Endodermal cell (in vitro differentiated cells): ENCODE measurements at regions not wholly inside any gene's neighbourhood (a gene's known extent, or its start where the extent isn't known, plus 50 kb on each side); places are given as distances from the start of the nearest gene placed in this dataset.

Experiments used
- DNase-seq: peaks from one replicate; pipeline ENCODE4 v3.0.0-alpha.2; 2017
- H3K27ac ChIP-seq: 2 replicates; pipeline ENCODE4 v1.5.1; 2013; ENCODE audit warnings: mild to moderate bottlenecking, low read depth, low read length, moderate library complexity
- H3K27me3 ChIP-seq: 2 replicates; pipeline ENCODE4 v1.6.1; 2013; ENCODE audit warnings: mild to moderate bottlenecking, low read length, moderate library complexity; ENCODE audit not compliant: insufficient read depth, control insufficient read depth, poor library complexity, severe bottlenecking
- H3K36me3 ChIP-seq: 2 replicates; pipeline ENCODE4 v1.7.0; 2013; ENCODE audit warnings: mild to moderate bottlenecking, low read length, moderate library complexity; ENCODE audit not compliant: control insufficient read depth, insufficient read depth
- H3K4me1 ChIP-seq: one replicate; pipeline ENCODE4 v1.7.0; 2013; ENCODE audit warnings: low read length; ENCODE audit not compliant: control insufficient read depth, insufficient read depth
- H3K4me3 ChIP-seq: 2 replicates; pipeline ENCODE4 v1.5.1; 2013; ENCODE audit warnings: mild to moderate bottlenecking, low read length, moderate library complexity
- H3K9ac ChIP-seq: 2 replicates; pipeline ENCODE4 v1.6.1; 2013; ENCODE audit warnings: mild to moderate bottlenecking, low read length, moderate library complexity; ENCODE audit not compliant: poor library complexity, severe bottlenecking; ENCODE audit errors: extremely low read depth
- H3K9me3 ChIP-seq: 2 replicates; pipeline ENCODE4 v1.6.1; 2013; ENCODE audit warnings: mild to moderate bottlenecking, low read length, moderate library complexity; ENCODE audit not compliant: control insufficient read depth
- H3K27ac Mint-ChIP-seq: 2 replicates; pipeline ENCODE4 v1.8.0; 2020; ENCODE audit warnings: mixed read lengths
- H3K27me3 Mint-ChIP-seq: 2 replicates; pipeline ENCODE4 v1.8.0; 2021; ENCODE audit warnings: mild to moderate bottlenecking, mixed read lengths; ENCODE audit not compliant: insufficient read depth
- H3K36me3 Mint-ChIP-seq: 2 replicates; pipeline ENCODE4 v1.8.0; 2020; ENCODE audit warnings: low read depth, mixed read lengths
- H3K4me1 Mint-ChIP-seq: 2 replicates; pipeline ENCODE4 v1.8.0; 2020; ENCODE audit warnings: mixed read lengths
- H3K4me3 Mint-ChIP-seq: 2 replicates; pipeline ENCODE4 v1.8.0; 2020; ENCODE audit warnings: mild to moderate bottlenecking, moderate library complexity, mixed read lengths
- H3K9me3 Mint-ChIP-seq: 2 replicates; pipeline ENCODE4 v1.8.0; 2020; ENCODE audit warnings: mild to moderate bottlenecking, mixed read lengths
- CTCF ChIP-seq: fragments of 200-600 bp; sonication (generic); conservative IDR thresholded peaks from 2 replicates; pipeline ENCODE4 v1.5.0; 2021; ENCODE audit warnings: antibody characterized with exemption, mild to moderate bottlenecking
- WGBS, 2 experiments: methylation state at CpG; one replicate each; pipeline versions ENCODE4 v1.1.5 to v1.1.7; 2013; ENCODE audit warnings: missing lambda C conversion rate in 2 of 2, mixed read lengths in 1 of 2; ENCODE audit not compliant: insufficient coverage in 1 of 2, insufficient read length in 1 of 2; 5-methylcytosine and 5-hydroxymethylcytosine counted together

- Histone ChIP-seq H3K27me3 (no peaks in the 10 kb centered on the region), H3K9me3 (no peaks in the 10 kb centered on the region), H3K36me3 (no peaks in the 10 kb centered on the region), H3K27ac (no peak overlapping the region), H3K9ac (no peak overlapping the region), H3K4me1 (no peaks in the 10 kb centered on the region), H3K4me3 (no peak overlapping the region)
- Mint-ChIP-seq H3K9me3 (no peaks in the 10 kb centered on the region), H3K4me1 (peaks cover 17% of the 10 kb centered on the region), H3K27ac (no peak overlapping the region), H3K27me3 (no peaks in the 10 kb centered on the region), H3K36me3 (no peaks in the 10 kb centered on the region), H3K4me3 (no peak overlapping the region)
- DNase-seq, result no peak
- TF ChIP-seq CTCF, result no peak
- 88 to 95% methylated on average over 3 of the region's 3 CpGs for WGBS, 2 experiments
Observed at GRCh38 chr7:28882869-28883470, 75.2 kb downstream of the TRIL start.

GRCh38 chr7:28879105-28879504 lies 79.0 kb downstream of the TRIL start:
- Histone ChIP-seq H3K4me1 (no peaks in the 10 kb centered on the region), H3K36me3 (no peaks in the 10 kb centered on the region), H3K27me3 (no peaks in the 10 kb centered on the region), H3K27ac (no peak overlapping the region), H3K9me3 (no peaks in the 10 kb centered on the region), H3K4me3 (no peak overlapping the region), H3K9ac (no peak overlapping the region)
- Mint-ChIP-seq H3K9me3 (no peaks in the 10 kb centered on the region), H3K4me1 (peaks cover 17% of the 10 kb centered on the region), H3K27me3 (no peaks in the 10 kb centered on the region), H3K36me3 (no peaks in the 10 kb centered on the region), H3K4me3 (no peak overlapping the region), H3K27ac (no peak overlapping the region)
- TF ChIP-seq CTCF, result peak; percentile 37
- DNase-seq, result no peak
- WGBS, 2 experiments, result 67 to 68% methylated on average over 2 of the region's 2 CpGs

- H3K9me3 ChIP-seq, result no peaks in the 10 kb centered on the region
- H3K27ac ChIP-seq, result no peak overlapping the region
- Mint-ChIP-seq H3K9me3 (no peaks in the 10 kb centered on the region), H3K4me3 (no peak overlapping the region), H3K27me3 (no peaks in the 10 kb centered on the region), H3K27ac (no peak overlapping the region), H3K36me3 (no peaks in the 10 kb centered on the region), H3K4me1 (peaks cover 17% of the 10 kb centered on the region)
- no peak overlapping the region for H3K9ac ChIP-seq
- no peak for DNase-seq
- WGBS, 2 experiments, result 95% methylated on average over 3 of the region's 3 CpGs; no CpG with 5 or more reads in 1 of the 2 experiments
- H3K27me3 ChIP-seq, result no peaks in the 10 kb centered on the region
- no peaks in the 10 kb centered on the region for H3K36me3 ChIP-seq
- H3K4me3 ChIP-seq, result no peak overlapping the region
- no peaks in the 10 kb centered on the region for H3K4me1 ChIP-seq
- no peak for TF ChIP-seq CTCF
Observed at GRCh38 chr7:28878481-28878880, 79.6 kb downstream of the TRIL start.
